ENCODE measurements at regions not wholly inside any gene's neighbourhood (a gene's known extent, or its start where the extent isn't known, plus 50 kb on each side); places are given as distances from the start of the nearest gene placed in this dataset.

DNA sequence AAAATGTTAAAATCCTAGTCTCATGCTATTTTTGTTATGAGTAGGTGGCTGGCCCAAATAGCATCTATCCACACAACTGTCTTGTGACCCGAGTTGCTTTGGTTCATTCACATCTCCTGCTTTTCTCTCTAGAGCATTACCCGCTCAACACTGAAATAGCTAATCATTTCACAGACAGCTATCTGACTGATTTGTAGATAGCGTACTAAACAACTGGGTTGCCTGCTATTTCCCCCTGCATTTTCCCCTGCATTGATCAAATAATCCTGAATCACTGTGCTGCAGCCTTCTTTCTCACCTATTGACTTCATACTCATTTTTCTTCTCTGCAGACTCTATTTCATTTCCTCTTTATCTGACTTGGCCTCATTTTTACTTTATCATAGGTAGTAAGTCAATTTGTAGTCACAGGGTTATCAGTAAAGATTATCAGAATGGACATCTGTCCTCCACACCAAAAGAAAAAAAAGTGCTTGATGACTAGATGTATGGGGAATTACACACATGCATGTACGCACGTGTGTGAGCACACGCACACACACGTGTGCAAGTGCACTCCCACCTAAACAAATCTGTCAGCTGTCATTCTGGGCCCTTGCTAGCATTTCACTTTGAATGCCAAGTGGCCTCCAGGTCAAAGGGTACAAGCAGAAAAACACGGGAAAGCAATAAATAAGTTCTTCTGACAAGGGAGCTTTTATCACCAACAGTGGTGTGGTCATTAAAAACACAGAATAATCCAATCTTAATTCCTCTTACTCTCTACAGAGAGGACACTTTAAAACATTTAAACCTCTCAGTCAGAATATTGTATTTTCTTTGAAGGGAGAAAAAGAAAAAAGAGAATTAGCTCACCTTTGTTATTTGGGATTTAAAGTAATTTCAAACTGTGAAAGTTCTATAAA lies 501.6 kb downstream of the EFNA5 start:
- TF ChIP-seq FOXP2 (optimal IDR thresholded peaks at IDR 0.05; ENCODE audit: borderline replicate concordance, extremely low read depth, extremely low read length, insufficient read depth) (no peak), TAF1 (IDR thresholded peaks at IDR 0.05; ENCODE audit: borderline replicate concordance, insufficient read depth, low read length) (no peak), SIN3A (IDR thresholded peaks at IDR 0.05; ENCODE audit: borderline replicate concordance, insufficient read depth, low read length) (no peak), POLR2AphosphoS5 (IDR thresholded peaks at IDR 0.05; ENCODE audit: low read depth, low read length) (no peak)
- TF ChIP-seq, protein P1, sequence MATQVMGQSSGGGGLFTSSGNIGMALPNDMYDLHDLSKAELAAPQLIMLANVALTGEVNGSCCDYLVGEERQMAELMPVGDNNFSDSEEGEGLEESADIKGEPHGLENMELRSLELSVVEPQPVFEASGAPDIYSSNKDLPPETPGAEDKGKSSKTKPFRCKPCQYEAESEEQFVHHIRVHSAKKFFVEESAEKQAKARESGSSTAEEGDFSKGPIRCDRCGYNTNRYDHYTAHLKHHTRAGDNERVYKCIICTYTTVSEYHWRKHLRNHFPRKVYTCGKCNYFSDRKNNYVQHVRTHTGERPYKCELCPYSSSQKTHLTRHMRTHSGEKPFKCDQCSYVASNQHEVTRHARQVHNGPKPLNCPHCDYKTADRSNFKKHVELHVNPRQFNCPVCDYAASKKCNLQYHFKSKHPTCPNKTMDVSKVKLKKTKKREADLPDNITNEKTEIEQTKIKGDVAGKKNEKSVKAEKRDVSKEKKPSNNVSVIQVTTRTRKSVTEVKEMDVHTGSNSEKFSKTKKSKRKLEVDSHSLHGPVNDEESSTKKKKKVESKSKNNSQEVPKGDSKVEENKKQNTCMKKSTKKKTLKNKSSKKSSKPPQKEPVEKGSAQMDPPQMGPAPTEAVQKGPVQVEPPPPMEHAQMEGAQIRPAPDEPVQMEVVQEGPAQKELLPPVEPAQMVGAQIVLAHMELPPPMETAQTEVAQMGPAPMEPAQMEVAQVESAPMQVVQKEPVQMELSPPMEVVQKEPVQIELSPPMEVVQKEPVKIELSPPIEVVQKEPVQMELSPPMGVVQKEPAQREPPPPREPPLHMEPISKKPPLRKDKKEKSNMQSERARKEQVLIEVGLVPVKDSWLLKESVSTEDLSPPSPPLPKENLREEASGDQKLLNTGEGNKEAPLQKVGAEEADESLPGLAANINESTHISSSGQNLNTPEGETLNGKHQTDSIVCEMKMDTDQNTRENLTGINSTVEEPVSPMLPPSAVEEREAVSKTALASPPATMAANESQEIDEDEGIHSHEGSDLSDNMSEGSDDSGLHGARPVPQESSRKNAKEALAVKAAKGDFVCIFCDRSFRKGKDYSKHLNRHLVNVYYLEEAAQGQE (IDR thresholded peaks at IDR 0.05; ENCODE audit: insufficient read depth in 1 of 2, low read depth in 2 of 2, low read length in 2 of 2), result no peak

DNA sequence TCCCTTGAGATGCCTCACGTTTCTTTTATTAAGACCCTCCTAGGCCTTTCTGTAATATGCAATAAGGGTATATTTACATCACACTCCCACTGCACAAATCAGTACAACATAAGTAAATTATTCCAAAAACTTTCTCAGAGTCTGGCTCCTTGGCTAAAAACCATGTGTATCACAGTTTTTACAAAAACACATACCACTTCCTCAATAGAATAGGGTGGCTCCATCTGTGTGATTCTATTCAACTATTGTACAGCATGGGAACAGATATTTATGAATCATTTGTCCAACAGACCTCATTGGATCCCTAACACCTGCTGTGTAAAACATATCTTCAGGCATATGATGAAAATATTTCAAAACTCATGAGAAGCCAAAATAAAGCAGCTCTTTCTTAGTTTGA lies 502.7 kb downstream of the EFNA5 start:
- TF ChIP-seq SIN3A (IDR thresholded peaks at IDR 0.05; ENCODE audit: borderline replicate concordance, insufficient read depth, low read length) (no peak), POLR2AphosphoS5 (IDR thresholded peaks at IDR 0.05; ENCODE audit: low read depth, low read length) (no peak), FOXP2 (optimal IDR thresholded peaks at IDR 0.05; ENCODE audit: borderline replicate concordance, extremely low read depth, extremely low read length, insufficient read depth) (no peak), TAF1 (IDR thresholded peaks at IDR 0.05; ENCODE audit: borderline replicate concordance, insufficient read depth, low read length) (no peak)
- TF ChIP-seq, protein P1 (IDR thresholded peaks at IDR 0.05; ENCODE audit: insufficient read depth in 1 of 2, low read depth in 2 of 2, low read length in 2 of 2), result no peak

DNA sequence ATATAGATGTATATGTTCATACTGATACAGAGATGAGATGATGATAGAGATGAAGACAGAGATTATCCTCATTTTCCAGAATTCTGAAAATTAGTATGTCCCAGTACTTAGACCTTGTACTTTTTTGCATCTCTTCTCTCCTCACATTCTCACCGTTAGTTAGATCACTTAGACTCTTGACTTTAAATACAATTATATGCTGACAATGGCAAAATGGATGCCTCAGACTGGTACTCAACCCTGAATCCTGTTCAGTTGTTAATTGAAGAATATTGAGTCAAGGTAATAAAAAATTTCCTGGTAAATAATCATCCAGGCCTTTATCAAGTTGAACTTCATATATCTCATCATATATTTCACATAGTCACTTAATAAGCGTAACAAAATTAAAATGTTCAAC lies 505.4 kb downstream of the EFNA5 start:
- no peak for TF ChIP-seq POLR2AphosphoS5 (IDR thresholded peaks at IDR 0.05; ENCODE audit: low read depth, low read length)
- no peak for TF ChIP-seq TAF1 (IDR thresholded peaks at IDR 0.05; ENCODE audit: borderline replicate concordance, insufficient read depth, low read length)
- no peak for TF ChIP-seq SIN3A (IDR thresholded peaks at IDR 0.05; ENCODE audit: borderline replicate concordance, insufficient read depth, low read length)
- TF ChIP-seq, protein P1 (IDR thresholded peaks at IDR 0.05; ENCODE audit: insufficient read depth in 1 of 2, low read depth in 2 of 2, low read length in 2 of 2), result no peak
- no peak for TF ChIP-seq FOXP2 (optimal IDR thresholded peaks at IDR 0.05; ENCODE audit: borderline replicate concordance, extremely low read depth, extremely low read length, insufficient read depth)

DNA sequence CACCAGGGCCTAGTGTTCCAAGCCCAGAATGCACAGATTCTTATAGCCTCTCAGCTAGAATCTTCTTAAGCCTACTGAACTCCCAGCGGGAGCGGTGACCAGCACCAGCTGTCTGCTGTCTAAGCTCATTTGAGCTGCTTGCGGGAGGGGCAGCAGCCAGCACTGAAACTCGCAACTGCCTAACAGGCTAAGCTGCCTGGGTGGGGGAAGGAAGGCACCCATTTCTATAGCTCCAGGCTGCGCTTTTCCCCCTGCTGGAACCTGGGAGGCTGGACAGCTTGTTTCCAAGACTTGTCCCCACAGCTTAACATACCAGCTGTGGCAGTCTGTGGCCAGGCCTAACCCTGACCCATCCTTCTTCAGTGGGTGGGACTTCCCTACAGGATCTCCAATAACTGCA lies 512.9 kb downstream of the EFNA5 start:
- TF ChIP-seq POLR2AphosphoS5 (IDR thresholded peaks at IDR 0.05; ENCODE audit: low read depth, low read length) (no peak), FOXP2 (optimal IDR thresholded peaks at IDR 0.05; ENCODE audit: borderline replicate concordance, extremely low read depth, extremely low read length, insufficient read depth) (no peak)

DNA sequence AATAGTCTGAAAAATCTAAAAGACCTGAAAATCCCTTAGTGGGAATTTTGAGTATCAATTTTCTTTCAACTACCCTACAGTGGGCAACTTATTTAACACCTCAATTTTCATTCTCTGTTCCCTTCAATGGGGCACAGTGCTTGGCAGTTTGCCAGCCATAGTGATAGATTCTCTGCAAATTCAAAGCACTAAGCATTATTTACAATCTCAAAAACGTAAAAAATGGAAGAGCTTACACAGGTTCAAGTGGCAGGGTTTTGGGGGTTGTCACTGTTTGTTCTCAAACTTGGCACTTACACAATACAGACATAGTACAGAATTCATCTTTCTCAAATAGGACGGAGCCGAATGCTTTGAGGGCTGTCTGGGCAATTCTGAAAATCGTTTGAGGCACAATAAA lies 515.0 kb downstream of the EFNA5 start:
- TF ChIP-seq POLR2AphosphoS5 (IDR thresholded peaks at IDR 0.05; ENCODE audit: low read depth, low read length), result no peak
- TF ChIP-seq SIN3A (IDR thresholded peaks at IDR 0.05; ENCODE audit: borderline replicate concordance, insufficient read depth, low read length), result no peak
- TF ChIP-seq FOXP2 (optimal IDR thresholded peaks at IDR 0.05; ENCODE audit: borderline replicate concordance, extremely low read depth, extremely low read length, insufficient read depth), result no peak
- TF ChIP-seq, protein P1 (IDR thresholded peaks at IDR 0.05; ENCODE audit: insufficient read depth in 1 of 2, low read depth in 2 of 2, low read length in 2 of 2), result no peak
- no peak for TF ChIP-seq TAF1 (IDR thresholded peaks at IDR 0.05; ENCODE audit: borderline replicate concordance, insufficient read depth, low read length)

Measured in PFSK-1 (cell line).